NCI-H748 (cell line): ENCODE measurements at regions not wholly inside any gene's neighbourhood (a gene's known extent, or its start where the extent isn't known, plus 50 kb on each side); places are given as distances from the start of the nearest gene placed in this dataset.
"Not testable (repeated sequence)": the region's sequence is repeated elsewhere in the genome, so short reads cannot be mapped to it uniquely, and the experiment has no call there.

ENCODE experiments used
- DNase-seq: peaks from one replicate; lab custom pipeline; 2025; ENCODE audit not compliant: unreplicated experiment; lab: John Stamatoyannopoulos, UW

DNA sequence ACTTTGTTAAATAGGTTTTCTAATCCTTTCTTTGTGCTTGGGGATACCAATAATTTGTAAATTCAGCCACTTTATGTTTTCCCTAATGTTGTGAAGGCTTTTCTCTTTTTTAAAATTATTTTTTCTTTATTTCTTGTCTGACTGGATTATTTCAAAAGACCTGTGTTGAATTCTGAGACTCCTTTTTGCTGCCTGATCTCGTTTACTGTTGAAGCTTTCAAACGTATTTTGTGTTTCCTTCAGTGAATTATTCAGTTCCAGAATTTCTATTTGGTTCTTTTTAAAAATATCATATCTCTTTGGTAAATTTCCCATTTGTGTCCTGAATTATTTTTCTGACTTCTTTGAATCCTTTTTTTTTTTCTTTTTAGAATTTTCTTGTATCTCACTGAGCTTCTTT lies 241.6 kb downstream of the LRIG3 start:
- DNase-seq, result no peak

DNA sequence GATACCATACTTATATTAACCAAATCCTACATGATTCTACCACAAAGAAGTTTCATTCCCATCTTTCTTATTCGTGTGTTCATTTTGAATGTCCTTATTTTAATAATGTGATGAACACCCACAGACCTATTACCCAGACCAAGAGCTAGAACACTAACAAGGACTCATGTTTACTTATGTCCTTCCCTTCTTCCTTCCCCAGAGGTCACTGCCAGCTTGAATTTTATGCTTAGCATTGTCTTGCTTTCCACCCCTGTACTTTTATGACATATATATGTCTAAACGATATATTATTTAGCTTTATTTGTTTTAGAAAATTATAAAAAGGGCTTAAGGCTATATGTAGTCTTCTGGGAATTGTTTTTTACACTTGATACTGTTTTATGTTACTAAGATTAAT lies 238.6 kb downstream of the LRIG3 start:
- DNase-seq, result no peak

DNA sequence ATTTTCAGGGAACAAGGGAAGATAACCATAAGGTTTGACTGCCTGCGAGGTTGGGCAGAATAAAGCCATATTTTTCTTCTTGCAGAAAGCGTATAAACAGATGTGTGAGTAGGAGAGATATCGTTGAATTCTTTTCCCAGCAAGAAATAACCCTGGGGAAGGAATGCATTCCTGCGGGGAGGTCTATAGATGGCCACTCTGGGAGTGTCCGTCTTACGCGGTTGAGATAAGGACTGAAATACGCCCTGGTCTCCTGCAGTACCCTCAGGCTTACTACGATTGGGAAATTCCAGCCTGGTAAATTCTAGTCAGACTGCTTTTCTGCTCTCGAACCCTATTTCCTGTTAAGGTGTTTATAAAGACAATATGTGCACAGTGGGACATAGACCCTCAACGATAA lies 225.0 kb downstream of the LRIG3 start:
- no peak for DNase-seq

DNA sequence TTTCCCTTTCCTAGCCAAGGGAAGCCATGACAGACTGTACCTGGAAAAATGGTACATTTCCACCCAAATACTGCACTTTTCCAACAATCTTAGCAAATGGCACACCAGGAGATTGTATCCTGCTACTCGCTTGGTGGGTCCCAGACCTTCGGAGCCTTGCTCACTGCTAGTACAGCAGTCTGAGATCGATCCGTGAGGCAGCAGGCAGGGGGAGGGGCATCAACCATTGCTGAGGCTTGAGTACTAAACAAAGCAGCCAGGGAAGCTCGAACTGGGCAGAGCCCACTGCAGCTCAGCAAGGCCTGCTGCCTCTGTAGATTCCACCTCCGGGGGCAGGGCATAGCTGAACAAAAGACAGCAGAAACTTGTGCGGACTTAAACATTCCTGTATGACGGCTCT lies 218.8 kb downstream of the LRIG3 start:
- DNase-seq, result no peak

DNA sequence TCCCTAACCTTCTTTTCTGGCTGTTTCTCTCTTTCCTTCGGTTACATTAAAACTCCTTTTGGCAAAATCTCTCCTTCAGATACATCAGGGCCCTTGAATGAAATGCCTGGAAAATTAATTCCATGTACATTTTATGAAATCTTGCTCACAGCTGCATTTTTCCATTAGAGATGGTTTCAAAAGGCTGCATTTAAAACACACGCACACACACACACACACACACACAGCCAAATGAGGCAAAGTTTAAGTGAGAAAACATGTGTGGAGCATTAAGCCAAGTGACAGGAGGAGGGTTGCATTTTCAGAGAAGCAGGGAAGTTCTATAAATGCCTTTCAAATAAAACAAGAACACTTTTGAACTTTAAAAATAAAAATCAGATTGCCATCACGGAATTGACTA lies 216.4 kb downstream of the LRIG3 start:
- DNase-seq, result no peak

DNA sequence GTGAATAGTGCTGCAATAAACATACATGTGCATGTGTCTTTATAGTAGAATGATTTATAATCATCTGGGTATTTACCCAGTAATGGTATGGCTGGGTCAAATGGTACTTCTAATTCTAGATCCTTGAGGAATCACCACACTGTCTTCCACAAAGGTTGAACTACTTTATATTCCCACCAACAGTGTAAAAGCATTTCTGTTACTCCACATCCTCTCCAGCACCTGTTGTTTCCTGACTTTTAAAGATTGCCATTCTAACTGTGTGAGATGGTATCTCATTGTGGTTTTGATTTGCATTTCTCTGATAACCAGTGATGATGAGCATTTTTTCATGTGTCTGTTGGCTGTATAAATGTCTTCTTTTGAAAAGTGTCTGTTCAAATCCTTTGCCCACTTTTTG lies 215.5 kb downstream of the LRIG3 start:
- not testable (repeated sequence) for DNase-seq

DNA sequence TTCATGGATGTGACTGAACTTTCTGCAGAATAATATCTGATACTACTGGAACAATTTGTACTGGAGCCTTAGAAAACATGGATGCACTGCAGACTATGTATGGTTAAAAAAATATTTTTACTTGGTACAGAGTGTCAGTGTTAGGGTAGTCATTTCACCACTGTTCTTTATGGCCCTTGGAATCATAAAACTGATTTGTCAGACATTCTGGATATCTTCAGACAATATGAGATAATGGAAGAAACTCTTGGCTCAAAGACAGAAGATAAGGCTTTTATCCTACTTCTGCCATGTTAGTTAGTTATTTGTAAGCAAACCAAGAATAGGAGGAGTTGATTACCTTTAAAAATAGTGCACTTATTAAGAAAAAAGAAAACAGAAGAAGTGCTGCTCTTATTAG lies 209.4 kb downstream of the LRIG3 start:
- DNase-seq, result no peak

DNA sequence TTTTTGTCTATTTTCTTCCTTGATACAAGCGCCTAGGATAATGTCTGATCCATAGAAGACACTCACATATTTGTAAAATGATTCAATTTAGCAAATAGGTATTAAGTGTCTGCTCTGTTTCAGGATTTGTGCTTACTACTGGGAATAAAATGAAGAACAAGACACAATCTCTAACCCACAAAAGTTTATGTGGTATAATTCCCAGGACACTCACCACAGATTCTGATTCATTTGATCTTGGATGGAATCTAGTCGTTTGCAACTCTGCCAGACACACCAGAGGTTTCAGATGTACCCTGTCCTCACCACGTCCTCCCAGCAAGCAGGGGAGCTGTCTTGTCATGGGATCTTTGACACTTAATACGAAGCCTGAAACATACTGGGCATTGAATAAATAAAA lies 208.3 kb downstream of the LRIG3 start:
- no peak for DNase-seq

DNA sequence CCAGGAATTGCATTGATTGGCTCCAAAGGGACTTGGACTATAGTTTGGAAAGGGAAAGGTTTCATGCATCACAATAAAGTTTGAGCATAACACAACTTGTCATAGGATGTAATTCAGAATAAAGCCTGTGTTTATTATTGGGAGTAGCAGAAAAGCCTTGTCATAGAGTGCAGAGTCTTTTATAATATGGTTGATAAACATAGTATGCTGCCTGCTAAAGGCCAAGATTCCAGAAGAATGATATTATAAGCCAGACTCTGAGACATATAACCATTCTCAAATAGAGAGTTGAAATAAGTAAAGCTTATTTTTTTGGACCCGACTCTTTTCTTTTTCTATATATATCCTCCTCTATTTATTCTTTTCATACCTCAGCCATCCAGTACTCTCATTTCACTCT lies 207.3 kb downstream of the LRIG3 start:
- DNase-seq, result no peak

DNA sequence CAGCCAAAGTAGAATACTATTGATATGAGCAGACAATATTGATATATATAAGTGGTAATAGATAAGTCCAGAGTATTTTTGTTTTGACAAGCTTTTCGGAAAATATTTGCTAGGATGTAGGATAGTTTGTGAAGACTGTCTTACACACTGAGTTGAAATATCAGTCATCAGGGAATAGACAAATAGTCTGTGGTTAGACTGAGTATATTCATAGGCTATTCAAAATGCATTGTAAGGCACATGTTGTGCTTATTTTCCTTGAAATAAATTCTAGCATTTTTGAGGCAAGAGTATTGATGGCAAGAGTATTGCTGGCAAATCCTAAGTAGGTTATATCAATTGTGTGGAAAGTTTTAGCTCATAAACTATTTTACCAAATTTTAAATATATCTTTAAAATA lies 201.1 kb downstream of the LRIG3 start:
- DNase-seq, result no peak

DNA sequence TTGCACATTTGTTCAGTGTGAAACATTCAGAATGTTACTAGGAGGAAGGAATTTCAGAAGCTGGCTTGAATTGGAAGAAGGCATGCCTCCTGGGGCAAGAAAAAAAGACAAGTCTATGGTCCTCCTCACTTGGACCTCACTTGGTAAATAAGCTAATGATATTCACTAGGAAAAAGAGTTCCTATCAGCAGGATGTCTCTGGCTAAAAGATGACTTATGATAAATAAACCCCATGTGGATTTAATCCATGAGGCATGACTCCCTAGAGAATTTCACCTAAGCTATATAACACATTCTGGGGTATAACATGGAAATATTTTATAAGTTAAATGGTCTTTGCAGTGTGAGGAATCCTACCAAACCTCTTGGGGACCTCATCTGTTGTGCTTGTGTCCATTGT lies 199.9 kb downstream of the LRIG3 start:
- no peak for DNase-seq

DNA sequence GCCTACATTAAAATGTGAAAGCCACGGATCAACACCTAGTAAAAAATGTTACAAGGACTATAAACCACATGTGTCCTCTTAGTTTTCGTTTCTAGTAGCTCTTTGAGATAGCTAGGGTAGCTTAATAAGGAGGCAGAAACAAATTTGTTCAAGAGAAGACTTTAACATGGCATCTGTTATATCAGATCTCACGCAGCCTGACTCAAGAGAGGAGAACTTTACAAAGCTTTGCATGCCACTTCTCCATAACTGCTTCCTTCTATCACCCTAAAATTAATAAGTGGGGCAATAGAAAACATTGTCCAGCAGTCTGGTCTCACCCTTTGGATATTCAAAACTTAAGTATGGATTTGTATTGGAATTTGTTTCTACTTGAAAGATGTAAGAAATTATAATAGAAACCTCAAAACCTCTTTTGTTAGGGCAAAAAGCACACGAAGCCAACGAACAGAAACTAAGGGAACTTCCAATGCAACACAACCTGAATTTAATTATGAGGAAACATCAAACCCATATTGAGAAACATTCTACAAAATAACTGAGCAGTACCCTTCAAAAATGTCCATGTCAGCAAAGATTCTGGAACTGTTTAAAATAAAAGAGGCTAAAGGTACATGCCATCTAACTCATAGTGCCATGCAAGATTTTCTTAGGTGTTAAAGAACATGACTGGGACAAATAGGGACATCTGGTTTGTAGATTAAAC lies 194.8 kb downstream of the LRIG3 start:
- no peak for DNase-seq

DNA sequence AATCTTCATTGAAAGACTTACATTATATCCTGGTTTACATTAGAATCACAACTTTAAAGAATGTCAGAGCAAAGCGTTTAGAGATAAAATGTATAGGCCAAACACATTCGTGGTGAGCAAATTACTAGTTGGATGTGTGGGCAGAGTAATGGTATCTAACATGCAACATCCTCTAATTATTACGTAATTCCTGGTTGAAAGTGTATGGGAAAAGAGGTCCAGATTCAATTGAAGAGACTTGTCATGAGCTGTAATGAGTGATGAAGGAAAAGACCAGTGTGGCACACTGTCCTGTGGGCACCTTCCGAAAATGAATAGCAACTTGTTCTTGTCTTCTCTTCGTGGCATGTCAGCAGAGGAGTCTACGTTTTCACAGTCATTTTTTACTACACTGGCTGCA lies 192.8 kb downstream of the LRIG3 start:
- DNase-seq, result no peak

DNA sequence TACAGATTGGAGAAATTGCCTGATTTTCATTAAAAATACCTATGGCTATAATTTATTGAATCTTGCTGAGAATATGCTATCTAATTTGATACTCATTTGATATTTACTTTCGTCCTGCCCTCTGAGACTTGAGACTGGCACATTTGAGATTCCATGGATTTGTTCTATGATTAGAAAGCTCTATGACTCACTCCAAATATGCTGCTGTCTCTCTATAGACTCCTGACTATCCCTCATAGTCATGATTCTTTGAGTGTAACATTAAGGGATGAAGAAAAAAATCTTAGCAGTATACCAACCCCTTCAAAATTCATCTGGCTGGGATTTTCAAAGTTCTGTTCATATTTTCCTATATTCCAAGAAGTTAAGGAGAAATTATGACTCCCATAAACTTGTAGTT lies 191.9 kb downstream of the LRIG3 start:
- DNase-seq, result no peak

DNA sequence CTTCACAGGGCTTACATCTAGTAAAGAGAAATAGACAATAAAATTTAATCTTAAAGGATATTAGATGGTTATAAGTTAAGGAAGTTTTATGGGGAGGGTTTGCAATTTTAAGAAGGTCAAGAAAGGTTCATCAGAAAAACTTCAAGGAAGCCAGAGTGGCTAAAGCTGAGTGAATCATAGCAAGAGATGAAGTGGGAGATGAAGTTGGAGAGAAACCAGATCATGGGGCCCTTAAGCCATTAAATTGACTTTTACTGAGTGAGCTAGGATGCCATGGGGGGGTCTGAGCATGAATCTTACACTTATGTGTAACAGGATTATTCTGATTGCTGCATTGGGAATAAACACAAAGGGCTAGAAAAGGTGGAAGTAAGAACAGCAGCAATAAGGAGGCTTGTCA lies 189.2 kb downstream of the LRIG3 start:
- DNase-seq, result no peak

DNA sequence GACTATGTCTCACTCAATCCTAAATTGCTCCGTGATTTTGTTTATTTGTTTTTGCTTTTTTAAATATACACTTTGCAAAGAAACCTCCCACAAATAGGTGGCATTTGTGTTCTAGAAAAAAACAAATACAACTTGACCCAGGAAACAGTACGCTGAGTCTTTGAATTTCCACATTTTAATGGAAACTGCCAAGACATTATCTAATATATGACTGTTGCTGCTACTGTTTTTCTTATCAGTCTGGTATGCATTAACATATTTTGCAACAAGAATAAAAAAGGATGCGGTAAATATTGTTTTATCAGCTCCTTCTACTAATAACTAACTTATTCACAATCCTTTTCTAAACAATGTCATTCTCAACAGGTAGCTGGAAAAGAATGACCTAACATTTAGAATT lies 187.4 kb downstream of the LRIG3 start:
- no peak for DNase-seq

DNA sequence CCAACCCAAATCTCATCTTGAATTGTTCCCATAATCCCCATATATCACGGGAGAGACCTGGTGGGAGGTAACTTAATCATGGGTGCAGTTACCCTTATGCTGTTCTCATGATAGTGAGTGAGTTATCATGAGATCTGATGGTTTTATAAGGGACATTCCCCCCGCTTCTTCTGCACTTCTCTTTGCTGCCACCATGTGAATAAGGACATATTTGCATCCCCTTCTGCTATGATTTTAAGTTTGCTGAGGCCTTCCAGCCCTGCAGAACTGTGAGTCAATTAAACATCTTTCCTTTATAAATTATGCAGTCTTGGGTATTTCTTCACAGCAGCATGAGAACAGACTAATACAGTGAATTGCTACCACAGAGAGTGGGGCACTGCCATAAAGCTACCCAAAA lies 179.1 kb downstream of the LRIG3 start:
- DNase-seq, result no peak

DNA sequence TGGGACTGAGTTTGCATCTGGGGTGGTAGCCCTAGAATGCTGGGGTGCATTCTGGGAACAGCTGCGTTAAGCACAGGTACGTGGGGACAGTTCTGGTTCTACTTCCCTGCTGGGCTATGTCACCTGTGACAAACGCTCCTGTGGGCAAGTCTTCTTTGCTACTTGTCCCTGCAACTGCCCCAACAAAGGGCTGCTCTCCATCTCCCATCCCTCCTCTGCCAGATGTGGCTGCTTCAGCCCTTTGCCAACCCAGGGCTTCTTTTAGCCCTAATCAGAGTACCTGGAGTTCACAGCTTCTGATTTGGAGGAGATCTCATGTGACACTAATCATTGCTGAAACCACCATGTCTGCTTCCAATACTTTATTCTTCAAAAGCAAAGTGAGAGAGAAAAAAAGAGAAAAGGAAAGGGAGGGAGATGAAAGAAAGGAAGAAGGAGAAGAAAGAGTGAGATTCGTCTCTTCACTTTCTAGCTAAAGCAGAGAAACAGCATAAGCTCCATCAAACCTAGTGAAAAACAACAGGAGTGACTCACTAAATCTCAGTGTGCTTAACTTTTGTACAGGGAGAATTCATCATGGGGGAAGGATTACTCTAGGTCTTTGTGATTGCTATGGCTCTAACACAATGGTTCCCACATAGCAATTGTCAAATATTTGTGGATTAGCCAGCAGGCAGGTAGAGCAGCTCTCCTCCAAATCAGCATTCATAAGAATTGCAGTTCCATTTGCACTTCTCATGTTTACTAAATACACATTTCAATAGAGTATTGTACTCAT lies 174.8 kb downstream of the LRIG3 start:
- DNase-seq, result no peak

DNA sequence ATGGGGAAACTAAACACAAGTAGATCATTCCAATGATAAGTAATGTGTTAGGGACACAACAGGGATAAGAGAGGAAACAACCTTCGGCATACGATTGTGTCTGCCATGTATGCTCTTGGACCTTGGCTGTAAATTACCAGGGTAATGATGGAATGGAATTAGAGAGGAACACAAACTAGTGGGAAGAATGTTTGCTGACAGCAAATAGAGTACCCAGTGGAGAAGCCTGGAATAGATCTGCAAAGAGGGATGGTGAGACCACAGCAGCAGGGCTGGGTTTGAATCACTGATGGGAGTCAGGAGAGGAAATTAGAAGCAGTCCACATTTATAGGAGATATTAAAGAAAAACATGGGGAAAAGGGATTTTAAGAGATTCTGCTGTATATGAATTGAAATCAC lies 172.8 kb downstream of the LRIG3 start:
- DNase-seq, result no peak

DNA sequence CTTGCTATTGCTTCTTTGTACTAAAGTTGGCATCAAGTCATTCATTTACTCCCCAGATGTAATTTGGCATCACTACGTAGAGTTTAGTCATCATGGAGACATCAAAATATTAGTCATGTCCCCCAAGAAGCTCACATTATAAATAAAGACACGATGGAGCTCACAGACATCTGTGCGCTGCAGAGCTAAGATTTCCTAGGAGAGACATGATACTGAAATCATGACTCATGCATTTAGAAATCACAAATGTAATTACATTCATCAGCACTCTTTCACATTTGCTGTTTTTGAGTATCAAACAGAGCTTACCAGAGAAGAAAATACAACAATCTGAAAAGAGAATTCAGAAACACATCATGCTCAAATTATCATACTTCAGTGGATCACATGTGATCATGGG lies 169.8 kb downstream of the LRIG3 start:
- no peak for DNase-seq

DNA sequence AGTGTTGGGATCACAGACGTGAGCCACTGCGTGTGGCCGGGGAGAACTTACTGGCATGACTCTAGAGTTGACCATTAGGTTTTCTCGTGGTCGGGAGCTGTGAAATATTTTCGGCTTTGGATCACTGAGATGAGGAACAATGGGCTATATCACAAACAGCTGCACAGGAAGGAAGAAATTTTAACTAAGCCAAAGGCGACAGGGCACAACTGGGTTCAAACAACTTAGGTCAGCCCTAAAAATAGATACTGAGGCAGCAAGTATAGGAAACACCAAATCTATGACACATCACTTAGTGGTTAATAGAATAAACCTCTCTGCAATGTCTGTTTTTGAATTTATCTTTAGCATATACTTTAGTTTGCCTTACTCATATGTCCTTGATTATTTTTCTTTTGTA lies 162.9 kb downstream of the LRIG3 start:
- DNase-seq, result no peak

DNA sequence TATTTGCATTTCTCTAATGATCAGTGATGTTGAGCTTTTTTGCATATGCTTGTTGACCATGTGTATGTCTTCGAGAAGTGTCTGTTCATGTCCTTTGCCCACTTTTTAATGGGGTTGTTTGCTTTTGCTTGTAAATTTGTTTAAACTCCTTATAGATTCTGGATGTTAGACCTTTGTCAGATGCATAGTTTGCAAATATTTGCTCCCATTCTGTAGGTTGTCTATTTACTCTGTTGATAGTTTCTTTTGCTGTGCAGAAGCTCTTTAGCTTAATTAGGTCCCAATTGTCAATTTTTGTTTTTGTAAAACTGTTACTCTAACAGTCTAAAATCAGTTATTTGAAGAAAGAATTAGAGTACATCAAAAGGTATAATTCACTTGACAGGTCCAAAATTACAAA lies 160.6 kb downstream of the LRIG3 start:
- peak; percentile 82 for DNase-seq

DNA sequence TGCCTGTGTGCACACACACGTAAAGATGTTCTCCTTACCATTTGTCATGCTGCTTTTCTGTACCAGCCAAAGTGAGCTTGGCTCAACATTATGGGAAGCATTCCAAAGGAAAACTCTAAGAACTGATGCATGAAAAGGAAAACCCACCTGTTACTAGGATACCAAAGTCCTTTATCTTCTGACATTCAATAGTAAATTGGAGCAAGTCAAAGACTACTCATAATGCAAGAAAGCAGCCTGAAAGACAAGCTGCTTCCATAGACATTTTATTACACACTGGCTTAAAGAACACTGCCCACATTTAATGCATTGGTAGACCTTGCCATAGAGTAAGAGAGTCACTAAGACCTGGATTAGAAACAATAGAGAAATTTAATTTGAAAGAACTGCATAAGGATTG lies 159.0 kb downstream of the LRIG3 start:
- DNase-seq, result peak; percentile 18
